MCF 10A (cell line): ENCODE measurements at regions not wholly inside any gene's neighbourhood (a gene's known extent, or its start where the extent isn't known, plus 50 kb on each side); places are given as distances from the start of the nearest gene placed in this dataset.

Experiments
- BruUV-seq: library from RNA; stranded (reverse); fragments of 400-500 nt; replicated peaks from 2 replicates; lab custom pipeline; 2021; lab: Mats Ljungman, UMichigan
- CTCF ChIA-PET: fragments of 300-600 bp; sonication (Branson Sonifier 250); formaldehyde crosslinking; extraction: SDS; loops from one replicate; lab custom pipeline; 2021; ENCODE audit warnings: antibody characterized with exemption, inconsistent platforms; lab: Yijun Ruan, JAX
- POLR2A ChIA-PET: fragments of 300-600, 350-650 bp; sonication (Branson Sonifier 250); formaldehyde crosslinking; extraction: SDS; loops from one replicate; lab custom pipeline; 2020; ENCODE audit warnings: antibody characterized with exemption, inconsistent platforms; lab: Yijun Ruan, JAX
- DNase-seq: peaks from one replicate; pipeline ENCODE4 v3.0.0-alpha.2; 2018; ENCODE audit not compliant: unreplicated experiment
- H3K27ac Mint-ChIP-seq: one replicate; pipeline ENCODE4 v1.8.0; 2022; ENCODE audit warnings: mild to moderate bottlenecking, low read depth, mixed read lengths; ENCODE audit not compliant: unreplicated experiment
- H3K27me3 Mint-ChIP-seq: one replicate; pipeline ENCODE4 v1.8.0; 2022; ENCODE audit warnings: mixed read lengths; ENCODE audit not compliant: insufficient read depth, unreplicated experiment
- H3K36me3 Mint-ChIP-seq: one replicate; pipeline ENCODE4 v1.8.0; 2022; ENCODE audit warnings: mild to moderate bottlenecking, moderate library complexity, mixed read lengths; ENCODE audit not compliant: insufficient read depth, unreplicated experiment
- H3K4me1 Mint-ChIP-seq: one replicate; pipeline ENCODE4 v1.8.0; 2022; ENCODE audit warnings: mixed read lengths; ENCODE audit not compliant: insufficient read depth, unreplicated experiment
- H3K4me3 Mint-ChIP-seq: one replicate; pipeline ENCODE4 v1.8.0; 2022; ENCODE audit warnings: mild to moderate bottlenecking, moderate library complexity, mixed read lengths; ENCODE audit not compliant: unreplicated experiment
- H3K9me3 Mint-ChIP-seq: one replicate; pipeline ENCODE4 v1.8.0; 2022; ENCODE audit warnings: mixed read lengths; ENCODE audit not compliant: unreplicated experiment
- intact Hi-C: fragments of 100-400 bp; cut with micrococcal nuclease; formaldehyde crosslinking; loops from 2 replicates; pipeline ENCODE4 v1.14.1; 2022
- TF ChIP-seq, protein P1 (sequence below): fragments of 200-600 bp; IDR thresholded peaks from one replicate; pipeline ENCODE4 v1.8.0; 2022; ENCODE audit warnings: antibody characterized with exemption, mild to moderate bottlenecking; ENCODE audit not compliant: unreplicated experiment

- ChIA-PET POLR2A (no interaction called here), CTCF (no interaction called here)
- TF ChIP-seq, protein P1, sequence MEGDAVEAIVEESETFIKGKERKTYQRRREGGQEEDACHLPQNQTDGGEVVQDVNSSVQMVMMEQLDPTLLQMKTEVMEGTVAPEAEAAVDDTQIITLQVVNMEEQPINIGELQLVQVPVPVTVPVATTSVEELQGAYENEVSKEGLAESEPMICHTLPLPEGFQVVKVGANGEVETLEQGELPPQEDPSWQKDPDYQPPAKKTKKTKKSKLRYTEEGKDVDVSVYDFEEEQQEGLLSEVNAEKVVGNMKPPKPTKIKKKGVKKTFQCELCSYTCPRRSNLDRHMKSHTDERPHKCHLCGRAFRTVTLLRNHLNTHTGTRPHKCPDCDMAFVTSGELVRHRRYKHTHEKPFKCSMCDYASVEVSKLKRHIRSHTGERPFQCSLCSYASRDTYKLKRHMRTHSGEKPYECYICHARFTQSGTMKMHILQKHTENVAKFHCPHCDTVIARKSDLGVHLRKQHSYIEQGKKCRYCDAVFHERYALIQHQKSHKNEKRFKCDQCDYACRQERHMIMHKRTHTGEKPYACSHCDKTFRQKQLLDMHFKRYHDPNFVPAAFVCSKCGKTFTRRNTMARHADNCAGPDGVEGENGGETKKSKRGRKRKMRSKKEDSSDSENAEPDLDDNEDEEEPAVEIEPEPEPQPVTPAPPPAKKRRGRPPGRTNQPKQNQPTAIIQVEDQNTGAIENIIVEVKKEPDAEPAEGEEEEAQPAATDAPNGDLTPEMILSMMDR, result no peak
- Mint-ChIP-seq H3K4me3 (no peak overlapping the region), H3K27me3 (no peaks in the 10 kb centered on the region), H3K36me3 (no peaks in the 10 kb centered on the region), H3K4me1 (peaks cover 10% of the 10 kb centered on the region), H3K27ac (no peak overlapping the region), H3K9me3 (no peaks in the 10 kb centered on the region)
- no peak for DNase-seq
- no TSS peak for BruUV-seq
- intact Hi-C loops, result loop anchor here (10.0 kb wide), 1 partner anchor 290 kb away; the partner anchor contains the start of gene SCG2
These were observed 262.8 kb downstream of the KCNE4 start for GRCh38 chr2:223314811-223315210.

DNA sequence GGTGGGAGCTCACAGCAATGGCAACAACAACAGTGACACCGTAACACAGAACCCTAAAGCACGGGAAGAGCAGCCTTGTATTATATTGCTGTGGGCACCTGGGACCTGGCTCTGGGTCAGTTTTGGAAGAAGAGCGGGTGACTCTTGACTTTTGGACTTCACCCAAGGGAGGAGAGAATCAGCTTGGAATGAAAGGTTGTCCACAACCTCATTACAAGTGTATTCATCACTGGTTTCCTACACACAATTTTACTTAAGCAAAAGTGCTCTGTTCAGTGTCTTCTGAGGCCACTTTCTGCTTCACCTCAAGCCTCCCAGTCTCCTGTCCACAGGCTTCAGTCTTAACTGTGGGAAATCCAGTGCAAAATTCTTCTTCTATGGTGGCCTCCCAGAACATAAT lies 263.8 kb downstream of the KCNE4 start:
- no peaks in the 10 kb centered on the region for H3K27me3 Mint-ChIP-seq
- BruUV-seq, result no TSS peak
- intact Hi-C loops, result loop anchor here (10.0 kb wide), 1 partner anchor 289 kb away; the partner anchor contains the start of gene SCG2
- TF ChIP-seq, protein P1, result no peak
- POLR2A ChIA-PET, result no interaction called here
- H3K4me1 Mint-ChIP-seq, result peaks cover 10% of the 10 kb centered on the region
- CTCF ChIA-PET, result interaction anchor here (0.5 to 0.7 kb wide), 2 partner anchors 12 to 80 kb away, joined by 3 read pairs; no protein-coding TSS in a partner anchor
- H3K4me3 Mint-ChIP-seq, result no peak overlapping the region
- H3K36me3 Mint-ChIP-seq, result no peaks in the 10 kb centered on the region
- DNase-seq, result peak; percentile 10
- H3K9me3 Mint-ChIP-seq, result no peaks in the 10 kb centered on the region
- peak overlapping the region; percentile 37 for H3K27ac Mint-ChIP-seq

- ChIA-PET POLR2A (no interaction called here), CTCF (interaction anchor here (0.7 kb wide), 1 partner anchor 79 kb away, joined by 3 read pairs; no protein-coding TSS in a partner anchor)
- TF ChIP-seq, protein P1, result no peak
- no peak for DNase-seq
- BruUV-seq, result no TSS peak
- Mint-ChIP-seq H3K4me3 (no peak overlapping the region), H3K27me3 (no peaks in the 10 kb centered on the region), H3K4me1 (peaks cover 10% of the 10 kb centered on the region), H3K9me3 (no peaks in the 10 kb centered on the region), H3K27ac (peak overlapping the region; percentile 37), H3K36me3 (no peaks in the 10 kb centered on the region)
- intact Hi-C loops, result loop anchor here (10.0 kb wide), 1 partner anchor 288 kb away; the partner anchor contains the start of gene SCG2
These were observed 264.4 kb downstream of the KCNE4 start for GRCh38 chr2:223316342-223316741.

- no TSS peak for BruUV-seq
These were observed 267.6 kb downstream of the KCNE4 start for GRCh38 chr2:223319601-223320000.

More at GRCh38 chr2:223319601-223320000, 267.6 kb downstream of the KCNE4 start:
- ChIA-PET POLR2A (no interaction called here), CTCF (no interaction called here)
- no peak overlapping the region for H3K4me3 Mint-ChIP-seq
- intact Hi-C loops, result loop anchor here (10.0 kb wide), 1 partner anchor 285 kb away; the partner anchor contains the start of gene SCG2
- peaks cover 10% of the 10 kb centered on the region for H3K4me1 Mint-ChIP-seq
- no peaks in the 10 kb centered on the region for H3K36me3 Mint-ChIP-seq
- TF ChIP-seq, protein P1, result no peak
- no peaks in the 10 kb centered on the region for H3K27me3 Mint-ChIP-seq
- no peaks in the 10 kb centered on the region for H3K9me3 Mint-ChIP-seq
- no peak for DNase-seq
- H3K27ac Mint-ChIP-seq, result no peak overlapping the region
